Stimulated activated naive CD8-positive, alpha-beta T cell treated with anti-CD3 and anti-CD28 coated beads, Interleukin-15, amount 100 ng/mL, for 72 hours (primary cell): ENCODE measurements at regions not wholly inside any gene's neighbourhood (a gene's known extent, or its start where the extent isn't known, plus 50 kb on each side); places are given as distances from the start of the nearest gene placed in this dataset.

Experiments
- ATAC-seq: fragments of 150-1000 bp; cut with Tn5 transposase; 2 replicates; pipeline ENCODE4 v1.10.0; 2021; ENCODE audit warnings: mild to moderate bottlenecking, moderate library complexity
- DNase-seq, 2 donors: peaks; one replicate each; pipeline ENCODE4 v3.0.0; 2021 to 2022
- H3K27ac Mint-ChIP-seq, 2 donors: one replicate each; pipeline ENCODE4 v1.8.0; 2022; ENCODE audit warnings: mild to moderate bottlenecking in 2 of 2, mixed read lengths in 2 of 2, moderate library complexity in 2 of 2
- H3K27me3 Mint-ChIP-seq: one replicate; pipeline ENCODE4 v1.8.0; 2022; ENCODE audit warnings: mixed read lengths
- H3K4me1 Mint-ChIP-seq: one replicate; pipeline ENCODE4 v1.8.0; 2022; ENCODE audit warnings: mild to moderate bottlenecking, mixed read lengths
- H3K4me3 Mint-ChIP-seq, 2 donors: one replicate each; pipeline ENCODE4 v1.8.0; 2022; ENCODE audit warnings: mild to moderate bottlenecking in 2 of 2, mixed read lengths in 2 of 2, moderate library complexity in 1 of 2
- H3K9me3 Mint-ChIP-seq, 2 donors: one replicate each; pipeline ENCODE4 v1.8.0; 2022; ENCODE audit warnings: mixed read lengths in 2 of 2

DNA sequence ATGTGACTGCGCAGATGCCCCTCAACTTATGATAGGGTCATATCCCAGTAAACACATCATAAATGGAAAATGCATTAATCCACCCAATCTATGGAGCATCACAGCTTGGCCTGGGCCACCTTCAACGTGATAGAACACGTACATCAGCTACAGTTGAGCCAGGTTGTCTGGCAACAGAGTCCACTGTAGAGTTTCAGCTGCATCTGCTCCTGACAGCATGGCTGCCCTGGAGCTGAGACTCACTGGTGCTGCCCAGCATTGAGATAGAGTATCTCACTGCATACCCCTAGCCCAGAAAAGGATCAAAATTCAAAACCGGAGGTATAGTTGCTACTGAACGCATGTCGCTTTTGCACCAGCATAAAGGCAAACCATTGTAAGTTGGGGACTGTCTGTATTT is 437.7 kb upstream of the MKI67 start:
- DNase-seq (no peak), ATAC-seq (no peak)
- H3K27ac Mint-ChIP-seq: no peak overlapping the region
- peaks cover 0 to 7% of the 10 kb centered on the region in 2 donors for H3K9me3 Mint-ChIP-seq
- no peaks in the 10 kb centered on the region for H3K27me3 Mint-ChIP-seq
- no peak overlapping the region for H3K4me3 Mint-ChIP-seq
- no peaks in the 10 kb centered on the region for H3K4me1 Mint-ChIP-seq

DNA sequence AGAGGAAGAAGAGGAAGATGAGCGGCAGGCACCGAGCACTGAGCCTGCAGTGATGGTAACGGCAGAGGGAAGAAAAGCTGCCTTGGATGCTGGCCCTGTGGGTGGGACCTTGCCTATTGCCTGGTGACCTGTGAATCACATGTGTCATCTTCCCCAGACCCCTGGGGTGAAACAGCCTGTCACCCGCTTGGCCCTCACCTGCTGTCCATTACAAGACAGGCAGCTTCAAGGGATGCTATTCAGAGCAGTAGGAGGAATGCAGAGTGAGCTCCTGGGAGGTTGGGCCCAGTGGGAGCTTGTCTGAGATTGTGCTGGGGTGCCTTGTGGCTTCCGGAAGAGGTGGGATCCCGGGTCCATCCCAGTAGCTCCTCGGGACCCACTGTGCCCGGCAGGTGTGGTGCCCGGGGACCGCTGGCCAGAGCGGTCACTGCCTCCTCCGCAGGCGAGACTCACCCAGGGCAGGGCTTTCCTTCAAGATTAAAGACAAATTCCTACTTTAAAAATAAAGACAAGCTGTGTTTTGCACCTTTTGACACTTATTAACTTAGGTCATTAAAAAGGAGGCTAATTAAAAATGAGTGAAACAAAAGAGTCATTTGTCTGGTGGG is 440.2 kb upstream of the MKI67 start:
- Mint-ChIP-seq H3K4me1 (no peaks in the 10 kb centered on the region), H3K9me3 (peaks cover 0 to 7% of the 10 kb centered on the region in 2 donors), H3K27me3 (no peaks in the 10 kb centered on the region), H3K4me3 (no peak overlapping the region), H3K27ac (peak overlapping the region in 1 of 2 donors; percentile 85)
- no peak for ATAC-seq
- DNase-seq: no peak

DNA sequence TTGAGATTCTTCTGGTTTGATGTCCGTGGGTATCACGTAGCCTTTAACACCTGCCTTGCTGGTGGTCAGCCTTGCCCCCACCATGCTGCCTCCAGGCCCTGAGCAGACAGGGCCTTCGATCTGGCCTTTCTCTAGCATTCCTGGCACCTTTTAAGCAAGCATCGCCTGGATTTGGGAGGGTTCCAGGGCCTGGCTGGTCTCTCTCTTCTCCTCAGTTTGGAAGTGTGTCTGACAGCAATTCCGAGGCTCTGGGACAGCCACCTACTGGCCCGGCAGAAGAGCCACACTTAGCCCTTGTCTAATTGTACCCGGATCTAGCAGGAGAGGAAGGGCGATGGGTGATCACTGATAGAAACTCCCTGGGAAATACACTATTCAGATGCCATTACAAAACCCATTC is 441.3 kb upstream of the MKI67 start:
- ATAC-seq: no peak
- Mint-ChIP-seq H3K4me1 (no peaks in the 10 kb centered on the region), H3K27me3 (no peaks in the 10 kb centered on the region), H3K9me3 (no peaks in the 10 kb centered on the region), H3K27ac (no peak overlapping the region), H3K4me3 (no peak overlapping the region)
- DNase-seq: no peak

DNA sequence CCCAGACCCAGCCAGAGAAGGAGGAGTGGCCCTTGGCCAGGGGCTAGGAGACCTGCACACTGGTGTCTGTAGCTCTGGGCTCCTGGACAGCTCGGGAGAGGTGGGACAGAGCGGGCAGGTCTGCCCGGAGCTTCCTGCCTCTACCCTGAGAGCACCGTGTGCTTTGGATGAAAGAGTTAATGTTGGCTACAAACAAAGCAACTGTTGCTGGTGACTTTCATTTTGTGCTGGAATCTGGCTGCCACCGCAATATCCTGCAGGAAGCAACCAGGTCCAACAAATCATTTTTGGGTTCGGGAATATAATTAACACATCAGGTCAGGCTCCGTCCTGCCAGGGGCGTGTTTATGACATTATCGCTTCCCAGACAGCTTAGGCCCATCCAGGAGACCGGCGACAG is 441.8 kb upstream of the MKI67 start:
- H3K4me3 Mint-ChIP-seq: no peak overlapping the region
- H3K27ac Mint-ChIP-seq: no peak overlapping the region
- no peaks in the 10 kb centered on the region for H3K4me1 Mint-ChIP-seq
- H3K27me3 Mint-ChIP-seq: no peaks in the 10 kb centered on the region
- DNase-seq (no peak), ATAC-seq (no peak)
- no peaks in the 10 kb centered on the region for H3K9me3 Mint-ChIP-seq

DNA sequence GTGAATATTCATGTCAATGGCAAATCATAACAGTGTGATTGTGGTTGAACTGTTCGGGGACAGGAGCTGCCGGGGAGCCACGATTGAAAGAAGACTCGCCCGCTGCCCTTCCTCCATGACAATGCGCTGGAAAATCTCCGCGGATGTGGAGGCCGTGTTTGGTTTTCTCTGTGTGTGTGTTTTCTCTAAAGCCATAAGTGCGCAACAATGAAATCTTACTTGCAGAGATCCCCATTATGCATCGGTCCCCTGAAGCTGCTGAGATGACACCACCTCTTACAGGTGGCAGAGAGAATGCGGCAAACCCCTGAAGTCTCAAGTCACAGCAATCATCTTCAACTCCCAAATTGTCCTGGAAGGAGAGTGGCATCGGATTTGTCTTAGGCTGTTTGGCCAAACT is 442.3 kb upstream of the MKI67 start:
- ATAC-seq (no peak), DNase-seq (no peak)
- H3K4me3 Mint-ChIP-seq: no peak overlapping the region
- no peaks in the 10 kb centered on the region for H3K4me1 Mint-ChIP-seq
- no peaks in the 10 kb centered on the region for H3K9me3 Mint-ChIP-seq
- H3K27me3 Mint-ChIP-seq: no peaks in the 10 kb centered on the region
- no peak overlapping the region for H3K27ac Mint-ChIP-seq

DNA sequence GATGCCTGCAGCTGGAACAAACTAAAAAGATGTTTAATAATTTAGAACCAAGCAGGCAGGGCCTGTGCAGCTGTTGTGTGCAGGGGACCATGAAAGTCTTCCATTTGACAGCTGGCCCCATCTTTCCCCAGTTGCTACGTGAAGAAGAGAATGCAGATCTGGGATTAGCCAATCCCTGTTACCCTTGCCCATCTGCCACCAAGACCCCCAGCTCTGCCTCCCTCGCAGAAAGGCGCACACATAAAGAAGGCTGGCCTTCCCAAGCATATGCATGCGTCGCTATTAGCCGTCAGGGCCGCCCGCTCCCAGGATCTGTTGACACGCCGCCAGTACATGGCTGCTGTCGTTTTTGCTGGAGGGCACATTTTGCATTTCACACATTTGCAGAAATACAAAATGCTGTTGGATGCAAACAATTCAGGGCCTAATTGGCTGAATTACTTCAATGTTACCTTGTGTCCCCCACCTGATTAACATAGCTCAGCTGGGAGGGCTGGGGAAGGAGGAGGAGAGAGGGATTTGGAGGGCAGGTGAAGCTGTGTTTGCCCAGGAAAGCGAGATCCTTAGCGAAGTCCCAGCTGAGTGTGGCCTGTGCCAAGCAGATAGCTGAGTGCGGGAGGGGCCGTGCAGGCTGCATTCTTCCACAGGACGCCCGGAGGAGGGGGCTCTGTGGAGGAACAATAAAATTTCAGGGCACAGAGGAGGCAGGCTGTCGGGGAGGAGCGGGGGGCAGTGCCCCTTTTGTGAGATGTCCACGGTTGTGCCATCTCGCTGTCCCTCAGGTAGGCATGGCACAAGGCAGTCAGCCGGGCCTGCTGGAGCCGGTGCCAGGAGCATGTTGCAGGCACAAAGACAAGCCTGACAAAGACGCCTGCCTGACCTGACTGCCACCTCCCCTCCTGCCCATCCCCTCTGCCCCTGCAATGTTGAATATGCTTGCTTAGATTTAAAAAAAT is 443.0 kb upstream of the MKI67 start:
- no peaks in the 10 kb centered on the region for H3K4me1 Mint-ChIP-seq
- H3K27me3 Mint-ChIP-seq: no peaks in the 10 kb centered on the region
- no peaks in the 10 kb centered on the region for H3K9me3 Mint-ChIP-seq
- DNase-seq (no peak), ATAC-seq (no peak)
- H3K4me3 Mint-ChIP-seq: no peak overlapping the region
- H3K27ac Mint-ChIP-seq: peak overlapping the region in 1 of 2 donors; percentile 82

DNA sequence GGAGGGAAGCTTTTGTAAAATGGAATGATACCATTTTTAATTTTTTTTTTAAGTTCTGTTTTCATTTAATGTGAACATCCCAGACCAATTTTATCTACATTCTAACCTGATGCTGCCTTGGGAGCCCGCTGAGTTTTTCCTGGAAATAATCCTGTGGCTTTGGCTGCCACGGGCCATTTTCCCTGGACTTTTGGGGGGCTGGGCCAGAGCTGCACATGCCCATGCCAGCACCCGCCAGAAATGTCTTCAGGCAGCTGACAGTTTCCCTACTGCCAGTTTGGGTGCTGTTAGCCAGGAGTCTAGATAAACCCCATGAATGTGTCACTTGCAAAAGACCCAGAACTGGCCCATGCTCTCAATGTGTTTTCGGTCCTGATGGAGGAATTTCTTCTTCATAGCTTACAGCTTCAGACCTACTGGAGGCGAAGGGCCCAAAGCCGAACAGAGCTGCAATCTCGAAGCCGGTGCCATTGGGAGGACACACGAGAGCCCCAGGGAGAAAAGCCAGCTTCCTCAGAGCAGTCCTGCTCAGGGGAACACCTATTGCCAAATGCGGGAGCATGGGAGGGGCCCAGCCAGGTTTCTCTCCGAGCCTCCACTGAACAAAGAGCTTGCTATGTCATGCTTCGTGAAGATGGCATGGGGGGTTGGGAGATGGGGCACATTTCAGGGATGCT is 444.2 kb upstream of the MKI67 start:
- ATAC-seq: no peak
- no peak overlapping the region for H3K27ac Mint-ChIP-seq
- no peak for DNase-seq
- H3K4me3 Mint-ChIP-seq: no peak overlapping the region
- no peaks in the 10 kb centered on the region for H3K4me1 Mint-ChIP-seq
- no peaks in the 10 kb centered on the region for H3K9me3 Mint-ChIP-seq
- H3K27me3 Mint-ChIP-seq: no peaks in the 10 kb centered on the region

DNA sequence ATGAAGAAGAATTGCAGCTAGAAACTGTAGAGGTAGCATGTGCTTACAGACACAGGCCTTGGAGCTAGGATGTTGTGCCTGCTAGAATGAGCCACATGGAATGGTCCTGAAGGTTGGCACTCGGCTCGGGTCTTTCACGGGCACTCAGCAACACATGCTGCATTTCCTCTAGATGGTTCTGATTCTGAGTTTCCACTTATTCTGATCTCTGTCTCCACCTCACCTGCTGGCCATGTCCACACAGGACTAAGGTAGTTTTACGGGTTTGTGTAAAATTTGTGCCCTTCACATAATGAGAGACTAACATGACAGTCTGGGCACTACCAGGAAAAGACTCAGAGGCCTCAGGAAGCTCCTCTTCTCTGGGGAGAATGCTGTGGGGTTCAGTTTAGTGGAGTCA is 444.8 kb upstream of the MKI67 start:
- DNase-seq (no peak), ATAC-seq (no peak)
- no peaks in the 10 kb centered on the region for H3K9me3 Mint-ChIP-seq
- no peaks in the 10 kb centered on the region for H3K27me3 Mint-ChIP-seq
- no peak overlapping the region for H3K27ac Mint-ChIP-seq
- no peak overlapping the region for H3K4me3 Mint-ChIP-seq
- no peaks in the 10 kb centered on the region for H3K4me1 Mint-ChIP-seq

DNA sequence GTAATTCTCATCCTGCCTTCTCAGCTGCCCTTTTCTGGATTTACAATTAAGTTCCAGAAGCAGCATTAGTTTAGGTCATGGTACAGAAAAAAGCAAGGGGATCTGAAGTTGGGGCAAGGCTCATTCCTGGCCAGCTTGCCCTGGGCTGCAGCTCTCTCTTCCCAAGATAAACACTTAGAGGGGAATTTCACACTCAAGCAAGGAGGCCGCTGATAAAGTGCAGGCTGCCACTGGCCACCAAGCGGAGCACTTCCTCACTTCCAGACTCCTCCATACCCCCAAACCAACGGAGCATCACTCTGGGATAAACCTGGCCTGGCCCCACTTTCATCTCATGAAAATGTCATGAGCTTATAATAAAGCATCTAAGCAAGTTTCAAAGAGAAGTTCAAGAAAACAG is 445.5 kb upstream of the MKI67 start:
- ATAC-seq (no peak), DNase-seq (no peak)
- Mint-ChIP-seq H3K9me3 (no peaks in the 10 kb centered on the region), H3K27me3 (no peaks in the 10 kb centered on the region), H3K4me3 (no peak overlapping the region), H3K4me1 (no peaks in the 10 kb centered on the region), H3K27ac (no peak overlapping the region)

DNA sequence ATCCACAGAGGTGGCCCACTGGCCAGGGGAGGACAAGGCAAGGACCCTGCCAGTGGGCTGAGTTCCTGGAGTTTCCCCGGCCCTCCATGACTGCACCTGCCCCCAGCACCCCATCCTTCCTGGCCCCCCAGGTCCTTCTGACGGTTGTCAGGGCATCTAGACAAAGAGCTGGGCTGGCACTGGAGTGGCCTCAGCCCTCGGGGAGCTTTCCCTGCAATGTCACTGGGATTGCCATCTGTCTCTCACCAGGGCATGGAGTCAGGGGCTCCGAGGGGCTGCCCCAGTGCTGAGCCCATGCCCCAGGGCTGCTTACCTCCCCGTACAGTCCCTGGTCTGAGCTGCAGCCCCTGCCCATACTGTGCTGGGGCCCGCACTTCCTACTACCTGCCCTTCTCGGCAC is 446.5 kb upstream of the MKI67 start:
- DNase-seq (no peak), ATAC-seq (peak; percentile 15)
- Mint-ChIP-seq H3K4me1 (no peaks in the 10 kb centered on the region), H3K27ac (no peak overlapping the region), H3K27me3 (no peaks in the 10 kb centered on the region), H3K9me3 (no peaks in the 10 kb centered on the region), H3K4me3 (no peak overlapping the region)

DNA sequence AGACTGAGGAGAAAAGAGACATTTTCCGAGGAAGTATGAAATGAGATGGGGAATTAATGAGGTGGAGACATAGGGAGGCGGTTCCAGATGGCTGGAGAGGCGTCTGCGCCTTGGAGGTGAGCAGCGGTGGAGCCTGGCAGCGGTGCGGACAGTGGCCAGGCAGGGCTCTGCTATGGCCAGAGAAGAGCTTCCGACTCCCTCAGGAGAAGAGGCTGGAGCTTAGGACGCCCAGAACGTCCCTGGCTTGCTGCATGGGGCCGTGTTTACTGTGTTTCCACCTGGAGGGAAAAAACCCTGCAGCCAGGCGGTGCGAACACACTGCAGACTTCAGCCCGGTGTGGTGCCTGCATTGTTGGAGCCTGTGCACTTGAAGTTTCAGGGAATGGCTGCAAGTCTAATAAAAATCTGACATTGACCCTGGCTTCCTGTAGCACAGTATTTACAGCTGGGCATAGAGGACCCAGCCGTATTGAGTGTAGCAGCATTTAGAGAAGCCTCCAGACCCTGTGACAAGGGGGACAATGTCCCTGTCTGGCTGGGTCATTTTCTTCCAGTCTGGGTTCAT is 447.1 kb upstream of the MKI67 start:
- no peak overlapping the region for H3K4me3 Mint-ChIP-seq
- no peaks in the 10 kb centered on the region for H3K4me1 Mint-ChIP-seq
- DNase-seq (no peak), ATAC-seq (no peak)
- no peaks in the 10 kb centered on the region for H3K27me3 Mint-ChIP-seq
- H3K9me3 Mint-ChIP-seq: no peaks in the 10 kb centered on the region
- H3K27ac Mint-ChIP-seq: peak overlapping the region in 1 of 2 donors; percentile 34

DNA sequence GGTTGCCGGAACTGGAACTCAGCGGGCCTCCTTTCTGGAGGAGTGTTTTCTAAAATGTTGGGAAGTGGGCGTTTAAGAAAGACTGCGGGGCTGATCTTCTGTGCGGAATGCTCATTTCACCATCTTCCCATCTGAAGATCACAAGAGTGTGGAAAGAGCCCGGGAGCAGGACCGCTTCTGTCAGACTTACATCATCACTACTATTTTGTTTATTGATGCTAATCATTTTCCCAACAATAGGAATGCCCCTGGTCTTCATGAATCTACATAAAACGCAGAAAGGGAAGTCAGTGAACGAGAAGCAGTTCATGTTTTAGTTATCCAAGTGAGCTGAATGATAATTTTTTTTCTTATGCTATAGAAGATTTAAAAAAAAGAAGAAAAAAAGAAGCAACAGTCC is 447.8 kb upstream of the MKI67 start:
- Mint-ChIP-seq H3K9me3 (no peaks in the 10 kb centered on the region), H3K27me3 (no peaks in the 10 kb centered on the region), H3K27ac (no peak overlapping the region), H3K4me3 (no peak overlapping the region), H3K4me1 (no peaks in the 10 kb centered on the region)
- no peak for DNase-seq
- ATAC-seq: no peak

DNA sequence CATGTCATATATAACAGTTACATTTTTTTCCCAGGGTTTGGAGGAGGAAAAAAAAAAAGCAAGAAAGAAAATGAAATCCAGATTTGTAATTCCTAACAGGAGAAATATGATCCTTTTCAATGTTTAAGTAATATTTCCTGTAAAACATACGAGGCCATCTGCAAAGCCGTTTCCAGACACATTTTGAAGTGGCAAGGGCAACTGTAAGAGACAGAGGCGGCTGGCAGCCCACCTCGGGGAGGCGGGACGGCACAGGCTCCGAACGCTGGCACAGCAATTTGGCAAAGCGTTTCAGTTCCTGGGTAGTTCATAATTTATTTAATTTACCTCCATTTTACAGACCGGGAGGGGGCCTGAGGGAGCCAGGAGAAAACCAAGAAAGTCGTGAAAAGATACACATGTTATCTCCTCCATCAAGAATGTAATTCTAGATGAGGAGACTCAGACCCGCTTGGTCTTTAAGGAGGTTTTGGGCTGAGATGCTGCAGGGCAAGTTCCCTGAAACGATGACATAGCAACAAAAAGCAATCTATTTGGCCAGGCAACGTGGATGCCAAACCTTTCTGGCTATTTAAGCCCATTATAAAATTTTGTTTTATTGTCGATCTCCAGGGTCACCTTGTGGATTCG is 448.5 kb upstream of the MKI67 start:
- DNase-seq (no peak), ATAC-seq (no peak)
- no peaks in the 10 kb centered on the region for H3K9me3 Mint-ChIP-seq

DNA sequence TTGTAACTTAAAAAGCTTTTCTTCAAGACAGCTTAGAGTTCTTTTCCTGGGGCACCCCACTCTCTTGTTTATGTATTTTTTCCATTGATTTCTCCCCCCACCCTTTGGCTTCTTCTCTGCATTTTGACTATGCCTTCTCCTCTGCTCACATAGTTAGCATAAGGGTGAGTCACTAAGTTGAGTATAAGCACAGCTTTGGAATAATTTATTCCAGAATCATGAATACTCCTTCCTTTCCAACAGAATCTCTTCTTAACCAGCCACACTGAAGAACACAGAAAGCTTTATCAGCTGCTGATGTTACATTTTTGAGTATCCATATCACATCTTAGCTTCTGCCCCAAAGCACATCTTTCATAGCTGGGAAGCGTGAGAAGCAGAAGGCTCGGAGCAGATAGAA is 449.5 kb upstream of the MKI67 start:
- ATAC-seq: no peak
- H3K4me3 Mint-ChIP-seq: no peak overlapping the region
- H3K4me1 Mint-ChIP-seq: no peaks in the 10 kb centered on the region
- no peak overlapping the region for H3K27ac Mint-ChIP-seq
- DNase-seq: no peak
- no peaks in the 10 kb centered on the region for H3K27me3 Mint-ChIP-seq
- H3K9me3 Mint-ChIP-seq: no peaks in the 10 kb centered on the region

More for the DNA sequence above, 448.5 kb upstream of the MKI67 start:
- Mint-ChIP-seq H3K27ac (no peak overlapping the region), H3K27me3 (no peaks in the 10 kb centered on the region), H3K4me1 (no peaks in the 10 kb centered on the region), H3K4me3 (no peak overlapping the region)

DNA sequence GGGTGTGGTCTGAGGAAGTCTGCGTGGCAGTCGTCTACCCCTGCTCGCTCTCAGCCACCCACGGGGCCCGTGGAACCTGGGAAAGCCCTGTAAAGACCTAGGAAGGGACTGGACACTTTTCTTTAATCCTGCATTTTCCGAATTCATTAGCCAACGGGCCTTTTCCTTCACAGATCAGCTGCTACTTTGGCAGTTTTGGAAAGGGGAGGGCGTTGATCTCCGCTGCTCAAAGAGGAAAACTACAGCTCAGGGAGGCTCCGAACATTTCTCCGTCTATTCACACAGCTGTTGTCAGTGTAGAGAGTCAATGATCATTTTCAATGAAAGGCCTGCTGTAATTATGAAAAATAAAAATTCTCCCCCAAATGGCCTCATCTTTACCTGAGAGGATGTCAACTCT is 450.1 kb upstream of the MKI67 start:
- Mint-ChIP-seq H3K4me1 (no peaks in the 10 kb centered on the region), H3K9me3 (no peaks in the 10 kb centered on the region), H3K27me3 (no peaks in the 10 kb centered on the region), H3K4me3 (no peak overlapping the region), H3K27ac (peak overlapping the region in 1 of 2 donors; percentile 64)
- DNase-seq (no peak), ATAC-seq (no peak)
